Esophagus squamous epithelium (tissue), 5 donors: ENCODE measurements at regions not wholly inside any gene's neighbourhood (a gene's known extent, or its start where the extent isn't known, plus 50 kb on each side); places are given as distances from the start of the nearest gene placed in this dataset.
A peak's percentile ranks its signal among the peaks of the same experiment; 100 is the strongest.

Experiments
- DNase-seq: peaks from one replicate; lab custom pipeline; 2025; lab: John Stamatoyannopoulos, UW
- H3K27ac ChIP-seq, 4 donors: fragments of 200-600 bp; sonication (generic); one replicate each; pipeline ENCODE4 v1.5.1; 2016 to 2019; ENCODE audit warnings: mild to moderate bottlenecking in 1 of 4
- H3K27me3 ChIP-seq, 4 donors: fragments of 200-600 bp; sonication (generic); 1 replicate in 3 of 4; 2 replicates in 1 of 4; pipeline versions ENCODE4 v1.5.1 to v1.6.0; 2017 to 2021; ENCODE audit warnings: antibody characterized with exemption in 1 of 4
- H3K36me3 ChIP-seq, 3 donors: fragments of 200-600 bp; sonication (generic); one replicate each; pipeline ENCODE4 v1.5.1; 2016 to 2019
- H3K4me1 ChIP-seq, 3 donors: fragments of 200-600 bp; sonication (generic); one replicate each; pipeline ENCODE4 v1.5.1; 2017 to 2019
- H3K4me3 ChIP-seq, 4 donors: fragments of 200-600 bp; sonication (generic); 1 replicate in 3 of 4; 2 replicates in 1 of 4; pipeline ENCODE4 v1.5.1; 2016 to 2019; ENCODE audit warnings: mild to moderate bottlenecking in 2 of 4, moderate library complexity in 1 of 4
- H3K9me3 ChIP-seq, 3 donors: fragments of 200-600 bp; sonication (generic); one replicate each; pipeline ENCODE4 v1.5.1; 2016 to 2019
- POLR2A ChIP-seq, 4 donors: fragments of 450-650 bp; IDR thresholded peaks; one replicate each; pipeline ENCODE4 v1.6.1; 2017; ENCODE audit warnings: antibody characterized with exemption in 4 of 4, mild to moderate bottlenecking in 4 of 4, moderate library complexity in 3 of 4
- WGBS, 2 donors: methylation state at CpG; one replicate each; pipeline ENCODE4 v1.1.5; 2018; 5-methylcytosine and 5-hydroxymethylcytosine counted together
- intact Hi-C: fragments of 100-400 bp; cut with DNase I; formaldehyde crosslinking; loops from one replicate; pipeline ENCODE4 v1.15.0; 2022
- TF ChIP-seq, protein P1 (sequence below), 6 experiments: fragments of 450-650 bp in 4 of 6; fragments of 200-600 bp in 2 of 6; sonication (generic) in 2 of 6; IDR thresholded peaks; one replicate each; pipeline ENCODE4 v1.5.1; 2016 to 2019; ENCODE audit warnings: antibody characterized with exemption in 6 of 6, mild to moderate bottlenecking in 4 of 6, moderate library complexity in 4 of 6
- donor health status: DM: yes; HTN: yes; CAD: no.

DNA sequence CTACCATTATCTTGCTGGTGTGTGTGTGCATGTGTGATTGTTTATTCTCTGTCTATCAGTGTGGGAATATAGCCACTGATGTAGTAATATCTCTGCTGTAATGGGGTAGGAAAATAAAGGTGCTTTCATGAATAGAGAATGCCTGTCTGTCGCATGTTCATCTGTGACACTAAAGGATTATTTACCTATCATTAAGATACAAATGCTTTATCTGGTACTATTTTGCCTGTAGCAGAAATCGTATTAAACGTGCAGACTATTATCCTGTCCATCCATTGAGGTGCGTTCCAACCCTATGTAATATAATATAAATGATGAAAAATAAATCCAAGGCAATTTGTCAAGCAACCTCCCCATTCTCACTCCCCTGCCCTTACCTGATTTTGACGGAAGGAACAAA lies 1215.1 kb downstream of the BCL11B start:
- 82 to 85% methylated on average over 5 of the region's 5 CpGs for WGBS, 2 donors
- Histone ChIP-seq H3K36me3 (no peaks in the 10 kb centered on the region), H3K4me3 (no peak overlapping the region), H3K4me1 (no peaks in the 10 kb centered on the region), H3K27ac (no peak overlapping the region), H3K27me3 (no peaks in the 10 kb centered on the region), H3K9me3 (no peaks in the 10 kb centered on the region)
- intact Hi-C loops: no loop called here
- TF ChIP-seq, protein P1, sequence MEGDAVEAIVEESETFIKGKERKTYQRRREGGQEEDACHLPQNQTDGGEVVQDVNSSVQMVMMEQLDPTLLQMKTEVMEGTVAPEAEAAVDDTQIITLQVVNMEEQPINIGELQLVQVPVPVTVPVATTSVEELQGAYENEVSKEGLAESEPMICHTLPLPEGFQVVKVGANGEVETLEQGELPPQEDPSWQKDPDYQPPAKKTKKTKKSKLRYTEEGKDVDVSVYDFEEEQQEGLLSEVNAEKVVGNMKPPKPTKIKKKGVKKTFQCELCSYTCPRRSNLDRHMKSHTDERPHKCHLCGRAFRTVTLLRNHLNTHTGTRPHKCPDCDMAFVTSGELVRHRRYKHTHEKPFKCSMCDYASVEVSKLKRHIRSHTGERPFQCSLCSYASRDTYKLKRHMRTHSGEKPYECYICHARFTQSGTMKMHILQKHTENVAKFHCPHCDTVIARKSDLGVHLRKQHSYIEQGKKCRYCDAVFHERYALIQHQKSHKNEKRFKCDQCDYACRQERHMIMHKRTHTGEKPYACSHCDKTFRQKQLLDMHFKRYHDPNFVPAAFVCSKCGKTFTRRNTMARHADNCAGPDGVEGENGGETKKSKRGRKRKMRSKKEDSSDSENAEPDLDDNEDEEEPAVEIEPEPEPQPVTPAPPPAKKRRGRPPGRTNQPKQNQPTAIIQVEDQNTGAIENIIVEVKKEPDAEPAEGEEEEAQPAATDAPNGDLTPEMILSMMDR (IDR thresholded peaks at IDR 0.05): no peak
- TF ChIP-seq POLR2A (IDR thresholded peaks at IDR 0.05): no peak
- DNase-seq: no peak

DNA sequence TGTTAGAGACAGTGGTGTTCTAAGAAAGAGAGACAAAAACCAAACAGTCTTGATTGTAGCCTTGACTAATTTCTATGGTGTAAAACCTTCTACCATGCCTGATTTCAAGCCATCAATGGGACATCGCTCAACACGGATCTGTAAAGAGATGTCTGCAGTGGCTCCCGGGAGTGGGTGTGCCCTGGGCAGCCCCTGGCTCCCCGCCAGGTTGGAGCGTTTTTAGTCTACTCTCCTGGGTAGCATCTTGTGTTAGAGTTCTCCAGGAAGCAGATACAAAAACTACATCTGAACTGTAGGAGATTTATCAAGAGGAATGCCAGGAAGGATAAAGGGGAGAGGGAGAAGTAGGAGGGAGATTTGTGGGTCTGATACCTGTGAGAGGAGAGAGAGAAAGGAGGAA lies 1212.9 kb downstream of the BCL11B start:
- Histone ChIP-seq H3K4me1 (no peaks in the 10 kb centered on the region), H3K4me3 (no peak overlapping the region), H3K36me3 (no peaks in the 10 kb centered on the region), H3K27me3 (no peaks in the 10 kb centered on the region), H3K27ac (no peak overlapping the region), H3K9me3 (no peaks in the 10 kb centered on the region)
- 72 to 73% methylated on average over 3 to 4 of the region's 5 CpGs for WGBS, 2 donors
- TF ChIP-seq, protein P1 (IDR thresholded peaks at IDR 0.05): no peak
- no peak for TF ChIP-seq POLR2A (IDR thresholded peaks at IDR 0.05)
- DNase-seq: no peak
- intact Hi-C loops: no loop called here

DNA sequence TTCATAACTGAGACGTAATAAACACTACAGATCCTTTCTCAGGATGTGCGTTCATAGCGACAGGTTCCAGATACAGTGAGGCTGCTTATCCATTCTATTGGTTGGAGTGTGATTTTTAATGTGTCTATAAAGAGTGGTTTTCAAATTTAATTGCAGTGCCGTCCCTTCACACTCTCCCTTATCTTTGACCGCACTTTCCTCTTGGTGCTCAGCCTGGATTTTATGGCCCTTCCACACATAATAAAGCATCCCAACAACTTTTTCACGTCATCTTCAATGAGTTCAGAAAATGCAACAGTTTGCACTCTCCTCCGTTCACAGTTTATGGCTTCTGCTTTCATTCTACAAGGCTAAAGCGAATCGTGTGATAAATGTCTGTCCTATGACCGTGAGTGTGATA lies 1209.9 kb downstream of the BCL11B start:
- 83 to 89% methylated on average over 10 of the region's 10 CpGs for WGBS, 2 donors
- H3K4me1 ChIP-seq: no peaks in the 10 kb centered on the region

DNA sequence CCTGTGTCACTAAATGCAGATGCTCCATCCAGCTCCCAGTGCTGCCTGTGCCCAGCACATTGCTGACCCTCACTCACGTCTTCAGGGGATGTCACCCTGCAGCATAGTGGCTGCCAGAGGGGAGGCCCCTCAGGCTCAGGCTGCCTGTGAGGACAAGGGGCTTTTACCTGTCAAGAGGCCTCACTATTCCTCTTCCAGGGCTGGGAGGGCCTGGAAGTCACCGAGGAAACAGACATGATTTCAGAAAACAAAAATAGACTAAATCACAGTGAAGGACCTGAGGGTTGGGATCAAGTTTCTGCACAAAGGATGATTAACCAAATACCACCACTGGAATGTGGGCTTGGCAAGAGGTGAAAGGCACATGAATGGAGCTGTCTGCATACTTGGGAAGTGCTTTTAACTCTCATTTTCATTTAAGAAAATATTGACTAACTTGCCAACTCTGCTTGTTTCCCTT lies 1202.3 kb downstream of the BCL11B start:
- no peak overlapping the region for H3K4me3 ChIP-seq
- H3K36me3 ChIP-seq: no peaks in the 10 kb centered on the region
- DNase-seq: no peak
- no peaks in the 10 kb centered on the region for H3K9me3 ChIP-seq
- peak overlapping the region in 1 of 4 donors; percentile 36 for H3K27ac ChIP-seq
- TF ChIP-seq, protein P1 (IDR thresholded peaks at IDR 0.05): no peak
- TF ChIP-seq POLR2A (IDR thresholded peaks at IDR 0.05): no peak
- WGBS, 2 donors: 0% methylated on average over 1 of the region's 2 CpGs; no CpG with 5 or more reads in 1 of the 2 donors
- H3K4me1 ChIP-seq: peaks cover 0 to 13% (median 0%) of the 10 kb centered on the region in 3 donors
- intact Hi-C loops: no loop called here
- H3K27me3 ChIP-seq: no peaks in the 10 kb centered on the region

More for the DNA sequence above, 1209.9 kb downstream of the BCL11B start:
- no peak for DNase-seq
- intact Hi-C loops: no loop called here
- Histone ChIP-seq H3K4me3 (no peak overlapping the region), H3K36me3 (no peaks in the 10 kb centered on the region), H3K27ac (no peak overlapping the region), H3K27me3 (no peaks in the 10 kb centered on the region), H3K9me3 (no peaks in the 10 kb centered on the region)
- no peak for TF ChIP-seq POLR2A (IDR thresholded peaks at IDR 0.05)
- TF ChIP-seq, protein P1 (IDR thresholded peaks at IDR 0.05): no peak

DNA sequence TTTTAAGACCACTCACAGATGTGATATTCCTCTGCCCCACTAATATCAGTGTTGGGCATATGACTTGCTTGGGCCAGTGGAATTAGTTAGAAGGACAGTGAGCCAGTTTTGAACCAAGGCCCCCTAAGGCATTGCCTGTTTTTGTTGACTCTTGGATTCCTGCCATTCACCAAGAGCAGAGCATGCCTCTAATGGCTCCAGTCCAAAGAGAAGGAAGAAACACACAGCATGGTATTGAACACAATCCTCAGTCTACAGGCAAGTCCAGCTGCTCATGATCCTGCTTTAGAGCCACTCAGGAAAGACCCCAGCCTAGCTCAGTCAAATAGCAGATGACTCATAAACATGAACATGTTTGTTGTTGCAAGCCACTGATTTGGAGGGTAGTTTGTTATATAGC lies 1201.5 kb downstream of the BCL11B start:
- Histone ChIP-seq H3K36me3 (no peaks in the 10 kb centered on the region), H3K4me3 (no peak overlapping the region), H3K4me1 (peaks cover 0 to 16% (median 0%) of the 10 kb centered on the region in 3 donors), H3K27me3 (no peaks in the 10 kb centered on the region), H3K27ac (peak overlapping the region in 1 of 4 donors; percentile 36), H3K9me3 (no peaks in the 10 kb centered on the region)
- intact Hi-C loops: no loop called here
- no peak for TF ChIP-seq POLR2A (IDR thresholded peaks at IDR 0.05)
- TF ChIP-seq, protein P1 (IDR thresholded peaks at IDR 0.05): no peak
- no peak for DNase-seq
